BLaER1 (cell line): ENCODE measurements at regions not wholly inside any gene's neighbourhood (a gene's known extent, or its start where the extent isn't known, plus 50 kb on each side); places are given as distances from the start of the nearest gene placed in this dataset.
A peak's percentile ranks its signal among the peaks of the same experiment; 100 is the strongest.

Experiments used
- H3K27ac ChIP-seq: shearing (Covaris generic); formaldehyde crosslinking; 2 replicates; pipeline ENCODE4 v1.8.1; 2022
- H3K27me3 ChIP-seq: shearing (Covaris generic); formaldehyde crosslinking; 2 replicates; pipeline ENCODE4 v1.8.1; 2022
- H3K36me3 ChIP-seq: shearing (Covaris generic); formaldehyde crosslinking; 2 replicates; pipeline ENCODE4 v1.8.1; 2022
- H3K4me1 ChIP-seq: shearing (Covaris generic); formaldehyde crosslinking; 2 replicates; pipeline ENCODE4 v1.8.1; 2022
- H3K4me2 ChIP-seq: shearing (Covaris generic); formaldehyde crosslinking; 2 replicates; pipeline ENCODE4 v1.8.1; 2022
- H3K4me3 ChIP-seq: shearing (Covaris generic); formaldehyde crosslinking; 2 replicates; pipeline ENCODE4 v1.8.1; 2022
- H3K9ac ChIP-seq: shearing (Covaris generic); formaldehyde crosslinking; 2 replicates; pipeline ENCODE4 v1.8.1; 2022
- H3K9me3 ChIP-seq: shearing (Covaris generic); formaldehyde crosslinking; 2 replicates; pipeline ENCODE4 v1.8.1; 2022
- H4K20me1 ChIP-seq: shearing (Covaris generic); formaldehyde crosslinking; 2 replicates; pipeline ENCODE4 v1.8.1; 2022
- Cebpa-rat ChIP-seq: shearing (Covaris generic); IDR thresholded peaks from 2 replicates; pipeline ENCODE4 v1.8.1; 2022

- no peaks in the 10 kb centered on the region for H3K36me3 ChIP-seq
- H4K20me1 ChIP-seq: no peaks in the 10 kb centered on the region
- no peak overlapping the region for H3K4me2 ChIP-seq
- TF ChIP-seq Cebpa-rat: no peak
- H3K4me1 ChIP-seq: peaks cover 9% of the 10 kb centered on the region
- no peaks in the 10 kb centered on the region for H3K27me3 ChIP-seq
- H3K9me3 ChIP-seq: peaks cover 18% of the 10 kb centered on the region
- H3K27ac ChIP-seq: no peak overlapping the region
- no peak overlapping the region for H3K9ac ChIP-seq
- no peak overlapping the region for H3K4me3 ChIP-seq
These were observed 196.3 kb downstream of the MREG start for GRCh38 chr2:215817046-215817445.

DNA sequence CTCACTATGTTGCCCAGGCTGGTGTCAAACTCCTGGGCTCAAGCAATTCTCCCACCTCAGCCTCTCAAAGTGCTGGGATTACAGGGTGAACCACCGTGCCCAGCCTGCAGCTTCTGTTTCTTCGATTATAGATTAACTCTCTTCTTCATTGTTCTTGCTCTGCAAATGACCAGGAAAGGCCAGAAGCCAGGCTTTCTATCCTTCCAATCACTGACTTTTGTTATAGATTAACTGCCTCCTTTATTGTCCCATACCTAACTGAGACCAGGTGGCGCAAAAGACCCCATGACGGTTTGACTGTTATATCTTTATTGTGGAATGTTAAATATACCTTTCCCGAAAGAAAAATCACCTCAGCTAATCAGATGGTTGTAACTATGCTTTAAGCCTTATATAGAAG, 196.9 kb downstream of the MREG start:
- no peaks in the 10 kb centered on the region for H4K20me1 ChIP-seq
- H3K9ac ChIP-seq: no peak overlapping the region
- no peak overlapping the region for H3K27ac ChIP-seq
- peaks cover 15% of the 10 kb centered on the region for H3K4me1 ChIP-seq
- H3K27me3 ChIP-seq: no peaks in the 10 kb centered on the region
- no peak overlapping the region for H3K4me3 ChIP-seq
- H3K36me3 ChIP-seq: no peaks in the 10 kb centered on the region
- H3K9me3 ChIP-seq: peaks cover 15% of the 10 kb centered on the region
- no peak for TF ChIP-seq Cebpa-rat
- H3K4me2 ChIP-seq: no peak overlapping the region

- Histone ChIP-seq H3K36me3 (no peaks in the 10 kb centered on the region), H3K27ac (no peak overlapping the region), H3K4me1 (peaks cover 20% of the 10 kb centered on the region), H3K4me2 (no peak overlapping the region), H3K4me3 (no peak overlapping the region), H3K9ac (no peak overlapping the region), H3K9me3 (peaks cover 11% of the 10 kb centered on the region), H4K20me1 (no peaks in the 10 kb centered on the region), H3K27me3 (no peaks in the 10 kb centered on the region)
- no peak for TF ChIP-seq Cebpa-rat
These were observed 197.4 kb downstream of the MREG start for GRCh38 chr2:215815960-215816359.

DNA sequence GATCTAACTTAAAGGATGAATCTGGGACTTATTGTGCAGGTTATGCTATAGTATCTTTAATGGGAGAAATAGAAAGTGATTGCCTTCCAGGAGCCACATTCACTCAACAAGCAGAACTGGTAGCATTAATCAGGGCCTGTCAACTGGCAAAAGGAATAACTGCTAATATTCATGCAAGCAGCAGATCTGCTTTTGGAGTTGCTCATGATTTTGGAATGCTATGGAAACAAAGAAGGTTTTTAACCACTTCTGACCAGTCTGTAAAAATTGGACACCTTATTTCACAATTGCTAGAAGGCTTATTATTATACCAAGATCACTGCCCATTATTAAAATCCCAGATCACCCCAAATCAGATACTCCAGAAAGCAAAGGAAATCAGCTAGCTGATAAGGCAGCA, 200.4 kb downstream of the MREG start:
- peaks cover 31% of the 10 kb centered on the region for H3K4me1 ChIP-seq
- H4K20me1 ChIP-seq: no peaks in the 10 kb centered on the region
- H3K4me3 ChIP-seq: no peak overlapping the region
- no peak overlapping the region; the same call in 1 of the 2 replicates for H3K4me2 ChIP-seq
- no peaks in the 10 kb centered on the region for H3K9me3 ChIP-seq
- TF ChIP-seq Cebpa-rat: no peak
- no peak overlapping the region for H3K9ac ChIP-seq
- no peaks in the 10 kb centered on the region for H3K27me3 ChIP-seq
- H3K36me3 ChIP-seq: no peaks in the 10 kb centered on the region
- no peak overlapping the region for H3K27ac ChIP-seq

GRCh38 chr2:215811409-215812345, 201.7 kb downstream of the MREG start:
- H3K4me2 ChIP-seq: peak overlapping the region; percentile 83
- H3K9me3 ChIP-seq: no peaks in the 10 kb centered on the region
- no peaks in the 10 kb centered on the region for H3K36me3 ChIP-seq
- no peak overlapping the region for H3K4me3 ChIP-seq
- H3K4me1 ChIP-seq: peaks cover 31% of the 10 kb centered on the region
- H3K27me3 ChIP-seq: no peaks in the 10 kb centered on the region
- H4K20me1 ChIP-seq: no peaks in the 10 kb centered on the region
- no peak overlapping the region for H3K9ac ChIP-seq
- peak overlapping the region; percentile 18; the same call in 1 of the 2 replicates for H3K27ac ChIP-seq
- TF ChIP-seq Cebpa-rat: no peak

- Histone ChIP-seq H3K36me3 (no peaks in the 10 kb centered on the region), H4K20me1 (no peaks in the 10 kb centered on the region), H3K27ac (no peak overlapping the region), H3K4me1 (peaks cover 31% of the 10 kb centered on the region), H3K4me3 (no peak overlapping the region), H3K4me2 (peak overlapping the region; percentile 83), H3K27me3 (no peaks in the 10 kb centered on the region), H3K9me3 (no peaks in the 10 kb centered on the region), H3K9ac (no peak overlapping the region)
- TF ChIP-seq Cebpa-rat: no peak
These were observed 202.3 kb downstream of the MREG start for GRCh38 chr2:215811003-215811402.

DNA sequence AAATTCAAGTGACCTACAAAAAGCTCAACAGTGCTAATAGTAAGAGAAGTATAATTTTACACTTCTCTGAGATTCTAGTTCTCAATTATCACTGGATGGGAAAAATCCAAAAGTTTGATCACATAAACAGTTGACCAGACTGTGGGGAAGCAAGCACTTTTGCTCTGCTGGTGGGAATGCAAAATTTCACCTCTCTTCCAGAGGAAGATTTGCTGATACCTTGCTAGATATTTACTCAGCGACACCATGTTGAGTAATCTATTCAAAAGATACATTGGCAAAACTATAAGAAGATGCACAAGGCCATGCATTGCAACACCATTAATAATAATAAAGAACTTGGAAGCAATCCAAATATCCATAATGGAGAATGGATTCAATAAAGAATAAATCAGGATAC, 204.4 kb downstream of the MREG start:
- Histone ChIP-seq H3K4me2 (no peak overlapping the region), H3K36me3 (no peaks in the 10 kb centered on the region), H3K27ac (no peak overlapping the region), H3K27me3 (no peaks in the 10 kb centered on the region), H3K4me3 (no peak overlapping the region), H3K4me1 (peaks cover 31% of the 10 kb centered on the region), H3K9me3 (no peaks in the 10 kb centered on the region), H3K9ac (no peak overlapping the region), H4K20me1 (no peaks in the 10 kb centered on the region)
- TF ChIP-seq Cebpa-rat: no peak

DNA sequence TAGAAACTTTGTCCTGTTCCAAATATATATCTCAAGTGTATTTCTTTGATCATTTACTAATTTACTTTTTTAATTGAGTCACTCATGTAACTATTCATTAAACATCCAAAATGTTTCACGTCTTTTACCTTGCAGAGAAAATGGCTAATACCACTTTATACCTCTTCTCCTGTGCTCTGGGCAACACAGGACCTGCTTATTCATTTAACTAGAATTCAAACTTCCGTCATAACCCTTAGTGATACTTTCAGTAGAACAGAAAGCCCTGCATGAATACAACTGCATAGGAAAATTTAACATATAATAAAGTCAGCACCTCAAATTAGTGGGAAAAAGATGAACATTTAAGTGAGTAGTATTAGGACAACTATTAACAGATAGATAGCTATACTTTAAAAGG, 205.2 kb downstream of the MREG start:
- Histone ChIP-seq H3K36me3 (no peaks in the 10 kb centered on the region), H3K4me2 (no peak overlapping the region), H3K4me1 (peaks cover 31% of the 10 kb centered on the region), H3K4me3 (no peak overlapping the region), H3K9ac (no peak overlapping the region), H3K27ac (no peak overlapping the region), H4K20me1 (no peaks in the 10 kb centered on the region), H3K27me3 (no peaks in the 10 kb centered on the region), H3K9me3 (no peaks in the 10 kb centered on the region)
- no peak for TF ChIP-seq Cebpa-rat

DNA sequence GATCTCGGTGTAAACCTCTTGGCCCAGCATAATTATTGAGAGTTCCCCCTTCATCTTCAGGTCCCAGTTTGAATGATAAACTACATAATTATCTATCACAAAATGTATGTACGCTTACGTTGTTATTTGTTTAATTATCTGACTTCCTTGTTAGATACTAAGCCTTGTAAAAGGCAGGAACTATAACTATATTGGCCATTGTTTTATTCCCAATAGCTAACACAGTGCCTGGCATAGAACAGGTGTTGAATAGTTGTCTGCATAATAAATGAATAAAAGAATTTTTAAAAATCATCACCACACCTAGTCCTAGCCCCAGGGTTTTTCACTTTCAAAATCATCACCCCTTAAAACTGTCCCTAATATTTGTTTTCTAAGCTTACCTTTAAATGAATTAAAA, 207.9 kb downstream of the MREG start:
- no peak overlapping the region for H3K9ac ChIP-seq
- no peak for TF ChIP-seq Cebpa-rat
- no peaks in the 10 kb centered on the region for H3K36me3 ChIP-seq

DNA sequence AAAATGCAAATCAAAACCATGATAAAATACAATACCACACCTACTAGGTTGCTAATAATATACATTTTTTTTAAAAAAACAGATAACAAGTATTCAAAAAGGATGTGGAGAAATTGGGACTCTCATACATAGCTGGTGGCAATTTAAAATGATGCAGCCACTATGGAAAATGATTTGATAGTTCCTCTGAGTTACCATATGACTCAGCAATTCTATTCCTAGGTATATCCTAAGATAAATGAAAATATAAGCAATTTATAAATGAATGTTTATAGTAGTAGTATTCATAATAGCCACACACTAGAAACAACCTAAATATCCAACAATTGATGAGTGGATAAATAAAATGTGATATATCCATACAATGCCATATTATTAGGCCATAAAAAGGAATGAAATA, 210.2 kb downstream of the MREG start:
- no peak overlapping the region for H3K4me2 ChIP-seq
- no peak overlapping the region for H3K9ac ChIP-seq
- no peaks in the 10 kb centered on the region for H3K27me3 ChIP-seq
- H3K9me3 ChIP-seq: no peaks in the 10 kb centered on the region
- H3K27ac ChIP-seq: no peak overlapping the region
- no peaks in the 10 kb centered on the region for H4K20me1 ChIP-seq
- no peak overlapping the region for H3K4me3 ChIP-seq
- H3K4me1 ChIP-seq: no peaks in the 10 kb centered on the region
- TF ChIP-seq Cebpa-rat: no peak
- no peaks in the 10 kb centered on the region for H3K36me3 ChIP-seq

More for the DNA sequence above, 207.9 kb downstream of the MREG start:
- Histone ChIP-seq H3K9me3 (no peaks in the 10 kb centered on the region), H3K4me1 (peaks cover 6% of the 10 kb centered on the region), H3K27me3 (no peaks in the 10 kb centered on the region), H3K4me2 (no peak overlapping the region), H3K4me3 (no peak overlapping the region), H3K27ac (no peak overlapping the region), H4K20me1 (no peaks in the 10 kb centered on the region)
